ENCODE measurements at regions not wholly inside any gene's neighbourhood (a gene's known extent, or its start where the extent isn't known, plus 50 kb on each side); places are given as distances from the start of the nearest gene placed in this dataset.

GRCh38 chr18:73717570-73717969 lies 430.1 kb downstream of the FBXO15 start:
- no peak for TF ChIP-seq CTCF (IDR thresholded peaks at IDR 0.05; ENCODE audit: low read depth, low read length, missing input control)
- TF ChIP-seq YY1 (IDR thresholded peaks at IDR 0.05): no peak
- TF ChIP-seq RAD21 (IDR thresholded peaks at IDR 0.05): no peak
- TF ChIP-seq TAF1 (conservative IDR thresholded peaks at IDR 0.05): no peak
- no peak for TF ChIP-seq FOXA2 (IDR thresholded peaks at IDR 0.05)
- TF ChIP-seq, protein P1, sequence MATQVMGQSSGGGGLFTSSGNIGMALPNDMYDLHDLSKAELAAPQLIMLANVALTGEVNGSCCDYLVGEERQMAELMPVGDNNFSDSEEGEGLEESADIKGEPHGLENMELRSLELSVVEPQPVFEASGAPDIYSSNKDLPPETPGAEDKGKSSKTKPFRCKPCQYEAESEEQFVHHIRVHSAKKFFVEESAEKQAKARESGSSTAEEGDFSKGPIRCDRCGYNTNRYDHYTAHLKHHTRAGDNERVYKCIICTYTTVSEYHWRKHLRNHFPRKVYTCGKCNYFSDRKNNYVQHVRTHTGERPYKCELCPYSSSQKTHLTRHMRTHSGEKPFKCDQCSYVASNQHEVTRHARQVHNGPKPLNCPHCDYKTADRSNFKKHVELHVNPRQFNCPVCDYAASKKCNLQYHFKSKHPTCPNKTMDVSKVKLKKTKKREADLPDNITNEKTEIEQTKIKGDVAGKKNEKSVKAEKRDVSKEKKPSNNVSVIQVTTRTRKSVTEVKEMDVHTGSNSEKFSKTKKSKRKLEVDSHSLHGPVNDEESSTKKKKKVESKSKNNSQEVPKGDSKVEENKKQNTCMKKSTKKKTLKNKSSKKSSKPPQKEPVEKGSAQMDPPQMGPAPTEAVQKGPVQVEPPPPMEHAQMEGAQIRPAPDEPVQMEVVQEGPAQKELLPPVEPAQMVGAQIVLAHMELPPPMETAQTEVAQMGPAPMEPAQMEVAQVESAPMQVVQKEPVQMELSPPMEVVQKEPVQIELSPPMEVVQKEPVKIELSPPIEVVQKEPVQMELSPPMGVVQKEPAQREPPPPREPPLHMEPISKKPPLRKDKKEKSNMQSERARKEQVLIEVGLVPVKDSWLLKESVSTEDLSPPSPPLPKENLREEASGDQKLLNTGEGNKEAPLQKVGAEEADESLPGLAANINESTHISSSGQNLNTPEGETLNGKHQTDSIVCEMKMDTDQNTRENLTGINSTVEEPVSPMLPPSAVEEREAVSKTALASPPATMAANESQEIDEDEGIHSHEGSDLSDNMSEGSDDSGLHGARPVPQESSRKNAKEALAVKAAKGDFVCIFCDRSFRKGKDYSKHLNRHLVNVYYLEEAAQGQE (IDR thresholded peaks at IDR 0.05): no peak
- TF ChIP-seq, protein P2, sequence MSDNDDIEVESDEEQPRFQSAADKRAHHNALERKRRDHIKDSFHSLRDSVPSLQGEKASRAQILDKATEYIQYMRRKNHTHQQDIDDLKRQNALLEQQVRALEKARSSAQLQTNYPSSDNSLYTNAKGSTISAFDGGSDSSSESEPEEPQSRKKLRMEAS (IDR thresholded peaks at IDR 0.05): no peak
- TF ChIP-seq SP1 (IDR thresholded peaks at IDR 0.05): no peak
- TF ChIP-seq, protein P3, sequence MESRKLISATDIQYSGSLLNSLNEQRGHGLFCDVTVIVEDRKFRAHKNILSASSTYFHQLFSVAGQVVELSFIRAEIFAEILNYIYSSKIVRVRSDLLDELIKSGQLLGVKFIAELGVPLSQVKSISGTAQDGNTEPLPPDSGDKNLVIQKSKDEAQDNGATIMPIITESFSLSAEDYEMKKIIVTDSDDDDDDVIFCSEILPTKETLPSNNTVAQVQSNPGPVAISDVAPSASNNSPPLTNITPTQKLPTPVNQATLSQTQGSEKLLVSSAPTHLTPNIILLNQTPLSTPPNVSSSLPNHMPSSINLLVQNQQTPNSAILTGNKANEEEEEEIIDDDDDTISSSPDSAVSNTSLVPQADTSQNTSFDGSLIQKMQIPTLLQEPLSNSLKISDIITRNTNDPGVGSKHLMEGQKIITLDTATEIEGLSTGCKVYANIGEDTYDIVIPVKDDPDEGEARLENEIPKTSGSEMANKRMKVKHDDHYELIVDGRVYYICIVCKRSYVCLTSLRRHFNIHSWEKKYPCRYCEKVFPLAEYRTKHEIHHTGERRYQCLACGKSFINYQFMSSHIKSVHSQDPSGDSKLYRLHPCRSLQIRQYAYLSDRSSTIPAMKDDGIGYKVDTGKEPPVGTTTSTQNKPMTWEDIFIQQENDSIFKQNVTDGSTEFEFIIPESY (IDR thresholded peaks at IDR 0.05): no peak
- no peak for TF ChIP-seq FOXA1 (IDR thresholded peaks at IDR 0.05)

Measured in liver (tissue), 3 donors.